GM13977 (cell line): ENCODE measurements at regions not wholly inside any gene's neighbourhood (a gene's known extent, or its start where the extent isn't known, plus 50 kb on each side); places are given as distances from the start of the nearest gene placed in this dataset.
"Not testable (repeated sequence)": the region's sequence is repeated elsewhere in the genome, so short reads cannot be mapped to it uniquely, and the experiment has no call there.

Experiments
- DNase-seq: peaks from one replicate; pipeline ENCODE4 v3.0.0; 2012; ENCODE audit warnings: low spot score
- CTCF ChIP-seq: IDR thresholded peaks from 2 replicates; pipeline ENCODE4 v1.5.1; 2012; ENCODE audit warnings: mild to moderate bottlenecking, control low read depth; ENCODE audit not compliant: insufficient read depth; ENCODE audit errors: extremely low read depth, missing control alignments
- in situ Hi-C: fragments of 300-500 bp; cut with MboI; formaldehyde crosslinking; loops from one replicate; pipeline ENCODE4 v1.12.0; 2022; ENCODE audit warnings: low sequenced_read_pairs, low pct_unique_long_range_greater_than_20kb, mixed read lengths, inconsistent platforms; ENCODE audit not compliant: unreplicated experiment

GRCh38 chr6:78700991-78701390 lies 166.4 kb upstream of the IRAK1BP1 start:
- no peak for TF ChIP-seq CTCF
- no peak for DNase-seq
- in situ Hi-C loops = no loop called here

- in situ Hi-C loops = no loop called here
- DNase-seq = no peak
- no peak for TF ChIP-seq CTCF
These were observed 165.9 kb upstream of the IRAK1BP1 start for GRCh38 chr6:78701407-78701806.

- TF ChIP-seq CTCF = no peak
- in situ Hi-C loops = no loop called here
- DNase-seq = no peak
These were observed 158.3 kb upstream of the IRAK1BP1 start for GRCh38 chr6:78709021-78709420.

GRCh38 chr6:78713564-78713963 lies 153.8 kb upstream of the IRAK1BP1 start:
- no peak for DNase-seq
- in situ Hi-C loops = no loop called here
- no peak for TF ChIP-seq CTCF

- no peak for DNase-seq
- in situ Hi-C loops = no loop called here
- no peak for TF ChIP-seq CTCF
These were observed 123.2 kb upstream of the IRAK1BP1 start for GRCh38 chr6:78744144-78744543.

- no peak for TF ChIP-seq CTCF
- DNase-seq = no peak
- in situ Hi-C loops = no loop called here
These were observed 120.9 kb upstream of the IRAK1BP1 start for GRCh38 chr6:78746457-78746856.

- in situ Hi-C loops = no loop called here
These were observed 118.0 kb upstream of the IRAK1BP1 start for GRCh38 chr6:78749326-78749725.

GRCh38 chr6:78758297-78758798 lies 109.0 kb upstream of the IRAK1BP1 start:
- in situ Hi-C loops, DNase-seq: not testable (repeated sequence)

More at GRCh38 chr6:78749326-78749725, 118.0 kb upstream of the IRAK1BP1 start:
- no peak for TF ChIP-seq CTCF
- no peak for DNase-seq
